GM21619 (cell line): ENCODE measurements at regions not wholly inside any gene's neighbourhood (a gene's known extent, or its start where the extent isn't known, plus 50 kb on each side); places are given as distances from the start of the nearest gene placed in this dataset.
A peak's percentile ranks its signal among the peaks of the same experiment; 100 is the strongest.

Experiments
- ATAC-seq: cut with Tn5 transposase; IDR thresholded peaks from one replicate; pipeline ENCODE4 v1.9.1; 2021; ENCODE audit not compliant: unreplicated experiment

DNA sequence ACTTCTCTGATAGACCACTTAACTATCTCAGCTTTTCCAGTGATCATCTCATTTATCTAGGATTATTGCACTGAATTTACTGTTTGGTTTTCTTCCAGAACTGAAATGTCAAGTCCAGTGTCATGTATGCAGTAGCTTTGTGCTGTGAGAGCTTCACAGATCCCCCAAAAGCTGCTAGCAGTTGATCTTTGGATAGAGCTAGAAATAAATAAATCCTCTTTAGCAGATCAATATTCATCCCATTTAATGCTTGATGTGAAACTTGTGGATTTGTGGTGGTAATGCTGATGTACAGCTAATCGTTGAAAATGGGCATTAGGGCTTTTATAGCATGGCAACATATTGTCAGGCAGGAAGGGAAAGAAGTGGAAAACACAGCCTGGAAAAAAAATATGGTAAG lies 509.6 kb upstream of the FAM241A start:
- ATAC-seq, result no peak

DNA sequence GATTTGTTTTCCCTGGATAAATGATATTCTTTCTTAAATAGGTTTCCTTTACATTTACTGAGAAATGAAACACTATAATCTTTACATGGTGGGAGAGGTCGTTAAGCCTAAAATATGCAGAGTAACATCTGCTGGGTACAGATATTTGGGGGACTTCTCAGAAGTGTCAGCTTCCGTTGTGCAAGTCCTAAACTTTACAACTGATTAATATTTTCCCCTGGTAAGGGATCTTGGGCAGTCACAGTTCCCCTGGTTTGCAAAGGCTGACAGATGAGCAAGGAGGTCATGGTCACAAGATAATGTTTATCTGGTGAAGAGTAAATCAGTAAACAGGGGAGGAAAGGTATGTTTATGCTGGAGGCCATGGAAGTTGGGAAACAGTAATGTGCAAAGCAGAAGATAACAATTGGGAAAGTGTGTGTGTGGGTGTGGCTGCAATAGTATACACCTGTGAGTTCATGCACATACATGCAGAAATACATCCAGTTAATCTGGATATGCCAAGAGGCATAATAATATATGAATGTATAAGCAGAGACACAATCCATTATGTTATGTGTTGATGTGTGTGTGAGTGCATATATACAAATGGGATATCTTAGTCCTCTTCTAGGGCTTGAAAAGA lies 508.2 kb upstream of the FAM241A start:
- ATAC-seq, result peak; percentile 55

DNA sequence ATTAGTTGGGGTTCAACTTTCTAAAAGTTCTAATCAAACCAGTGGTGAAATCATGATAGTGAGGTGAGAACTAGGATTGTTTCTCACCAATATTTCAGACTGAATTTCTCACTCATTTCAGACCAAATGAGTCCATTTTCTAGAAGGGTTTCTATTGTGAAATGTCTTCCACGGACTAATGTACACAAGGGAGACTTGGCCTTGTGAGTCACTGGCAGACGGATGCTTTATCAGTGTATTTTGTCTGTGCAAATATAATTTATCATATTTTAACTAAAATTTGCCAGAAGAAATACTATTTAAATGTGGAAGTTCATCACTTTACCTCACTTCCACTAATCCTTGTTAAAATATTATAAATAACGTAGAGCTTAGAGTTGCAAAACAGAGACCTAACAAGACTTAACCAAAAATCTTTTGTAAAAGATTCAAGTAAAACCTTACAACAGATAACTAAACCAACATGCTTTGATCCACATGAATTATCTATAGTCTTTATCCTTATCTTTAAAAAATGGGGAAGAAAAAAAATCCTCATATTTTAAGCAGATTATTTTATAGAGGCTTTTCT lies 506.0 kb upstream of the FAM241A start:
- no peak for ATAC-seq

DNA sequence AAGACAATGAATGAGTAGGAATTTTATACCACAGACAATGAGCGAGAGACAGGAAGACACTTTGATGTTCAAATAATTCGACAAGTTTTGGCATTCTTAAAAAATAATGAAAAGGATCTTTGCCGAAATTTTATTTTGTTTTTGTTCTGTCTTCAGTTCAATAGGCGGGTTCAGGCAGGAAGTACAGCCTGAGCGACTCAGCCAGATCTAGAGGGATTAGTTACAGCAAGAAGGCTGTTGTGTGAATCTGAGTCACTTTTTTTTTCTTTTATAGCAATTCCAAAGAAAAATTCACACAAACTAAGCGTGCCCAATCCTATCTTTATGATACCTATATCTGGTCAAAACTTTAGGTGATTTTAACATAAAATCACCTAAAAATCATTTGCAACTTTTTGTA lies 505.4 kb upstream of the FAM241A start:
- ATAC-seq, result no peak

DNA sequence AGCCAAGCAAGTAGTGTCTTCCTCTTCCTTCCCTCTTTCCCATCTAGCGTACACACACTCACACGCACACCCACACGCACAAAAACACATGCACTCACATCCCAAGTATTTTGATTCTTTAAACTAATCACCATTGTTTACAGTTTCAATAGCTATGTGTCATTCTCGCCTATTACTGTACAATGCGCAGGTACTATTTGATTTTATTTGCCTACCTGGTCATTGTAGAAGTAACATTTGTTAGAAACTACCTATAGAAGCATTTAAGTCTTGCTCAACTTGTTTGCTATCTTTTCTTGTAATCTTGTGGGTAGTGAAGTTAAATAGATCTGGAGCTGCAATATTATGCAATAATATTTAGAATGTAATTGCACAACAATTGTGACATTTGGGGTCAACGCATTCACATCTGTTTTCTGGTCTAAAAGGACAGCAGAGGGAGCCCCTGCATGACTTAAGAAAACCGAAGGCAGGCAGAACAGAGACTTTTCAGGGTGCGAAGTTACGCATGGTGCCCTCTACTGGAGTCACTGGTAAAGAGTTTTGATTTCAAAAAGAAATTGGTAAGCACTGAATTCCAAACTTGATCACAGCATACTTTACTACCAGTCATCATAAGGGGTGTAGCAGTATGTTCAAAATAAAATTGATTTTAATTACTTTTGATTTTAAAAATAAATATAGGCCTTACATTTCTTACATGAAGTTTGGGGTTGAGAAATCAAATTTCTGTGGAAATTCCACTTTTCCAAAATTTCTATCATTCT lies 503.3 kb upstream of the FAM241A start:
- peak; percentile 93 for ATAC-seq

DNA sequence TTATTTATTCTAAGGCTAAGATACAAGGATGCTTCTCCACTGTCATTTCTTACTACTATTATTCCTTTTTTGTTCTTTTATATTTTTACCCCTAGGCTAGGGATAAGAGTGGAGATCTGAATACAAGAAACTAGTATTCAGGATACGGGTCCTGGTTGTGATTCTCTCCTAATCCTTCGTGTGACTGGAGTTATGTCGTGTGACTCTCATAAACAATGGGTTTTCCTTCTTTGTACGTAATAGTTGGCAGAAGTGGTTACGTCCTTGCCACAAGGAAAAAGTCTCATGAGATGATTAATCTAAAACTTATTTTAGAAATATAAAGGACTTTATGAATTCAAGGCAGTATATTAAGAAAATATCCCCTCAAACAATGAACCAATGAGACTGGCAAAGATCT lies 497.2 kb upstream of the FAM241A start:
- no peak for ATAC-seq

DNA sequence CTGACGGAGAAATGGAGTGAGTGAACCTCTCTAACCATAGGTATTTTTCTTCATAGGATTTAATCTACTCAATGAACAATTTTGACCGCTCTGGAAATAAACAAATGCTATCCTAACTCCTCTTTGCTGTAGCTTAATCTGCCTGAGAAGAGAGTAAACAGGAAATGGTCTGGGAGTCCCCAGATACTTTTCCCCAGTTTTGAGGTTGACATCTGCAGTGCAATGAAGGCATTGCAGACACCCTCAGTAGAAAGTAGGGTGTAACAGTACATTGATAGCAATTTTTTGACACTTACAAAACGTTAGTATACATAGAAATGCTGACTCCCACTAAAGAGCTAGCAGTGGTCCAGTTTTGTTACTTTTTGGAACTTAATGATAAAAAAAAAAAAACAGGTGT lies 495.9 kb upstream of the FAM241A start:
- peak; percentile 73 for ATAC-seq

DNA sequence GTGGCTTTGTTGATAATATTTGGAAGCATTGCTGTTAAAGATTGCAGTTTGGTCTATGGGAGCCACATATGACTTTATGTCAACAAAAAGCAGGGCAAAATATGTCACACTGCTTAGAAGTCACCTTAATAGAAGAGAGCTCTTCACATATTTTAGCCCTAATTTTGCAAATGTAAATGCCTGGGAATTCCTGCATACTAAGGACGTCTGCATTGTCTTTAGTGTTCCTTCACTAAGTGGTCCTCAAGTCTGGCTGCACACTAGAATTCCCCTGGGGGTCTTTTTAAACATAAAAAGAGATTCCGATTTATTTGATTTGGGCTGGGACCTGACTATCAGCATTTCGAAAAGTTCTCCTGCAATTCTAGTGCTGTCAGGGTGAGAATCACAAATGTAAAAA lies 495.1 kb upstream of the FAM241A start:
- no peak for ATAC-seq

DNA sequence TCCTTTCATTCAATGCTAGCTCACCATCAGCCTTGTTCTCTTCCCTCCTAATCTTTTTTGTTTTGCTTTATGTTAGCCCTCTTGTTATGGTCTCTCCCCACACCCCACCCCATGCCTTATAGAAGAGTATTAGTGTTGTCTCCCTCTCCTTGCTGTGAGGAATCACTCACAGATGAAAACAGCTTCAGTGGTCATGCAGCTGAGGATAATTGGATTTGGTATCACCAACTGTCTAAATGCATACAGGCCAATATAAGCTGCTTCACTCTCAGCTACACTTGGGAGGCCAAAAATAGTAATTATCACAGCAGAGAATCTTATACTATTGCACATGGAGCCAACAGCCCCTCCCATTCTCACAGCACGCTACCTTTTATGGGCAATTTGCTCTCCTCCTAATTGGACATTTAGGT lies 494.6 kb upstream of the FAM241A start:
- no peak for ATAC-seq

DNA sequence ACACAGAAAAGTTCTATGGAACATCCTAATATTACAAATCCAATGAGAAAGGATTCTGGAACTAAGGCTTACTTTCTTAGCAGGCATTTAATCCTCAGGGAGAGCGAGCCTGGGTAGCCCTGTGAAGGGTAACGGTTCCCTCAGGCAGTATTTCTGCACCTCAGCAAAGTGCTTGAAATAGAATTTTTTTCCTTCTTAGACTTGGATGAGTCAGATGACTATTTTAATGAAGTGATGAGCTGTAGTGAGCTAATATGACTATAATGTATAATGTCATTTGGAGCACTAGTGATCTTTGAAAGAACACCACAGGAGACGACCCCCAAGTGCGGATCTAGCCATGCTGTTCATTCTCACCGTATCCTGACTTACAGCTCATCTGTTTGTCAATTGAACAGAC lies 493.0 kb upstream of the FAM241A start:
- no peak for ATAC-seq

DNA sequence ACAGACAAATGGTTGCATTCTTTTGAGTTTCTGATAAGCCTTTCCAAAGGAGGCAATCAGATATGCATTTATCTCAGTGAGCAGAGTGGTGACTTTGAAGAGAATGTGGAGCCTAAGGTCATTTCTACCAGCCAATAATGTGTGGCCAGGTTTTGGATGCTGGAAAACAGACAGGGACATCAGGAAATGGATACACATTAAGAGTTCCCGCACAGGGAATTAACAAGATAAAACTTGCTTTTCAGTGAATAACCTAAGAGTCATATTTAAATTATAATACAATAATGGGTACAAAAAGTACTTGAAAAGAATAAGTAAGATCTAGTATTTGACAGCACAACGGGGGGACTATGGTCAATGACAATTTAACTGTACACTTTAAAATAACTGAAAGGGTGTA lies 492.3 kb upstream of the FAM241A start:
- ATAC-seq, result no peak

DNA sequence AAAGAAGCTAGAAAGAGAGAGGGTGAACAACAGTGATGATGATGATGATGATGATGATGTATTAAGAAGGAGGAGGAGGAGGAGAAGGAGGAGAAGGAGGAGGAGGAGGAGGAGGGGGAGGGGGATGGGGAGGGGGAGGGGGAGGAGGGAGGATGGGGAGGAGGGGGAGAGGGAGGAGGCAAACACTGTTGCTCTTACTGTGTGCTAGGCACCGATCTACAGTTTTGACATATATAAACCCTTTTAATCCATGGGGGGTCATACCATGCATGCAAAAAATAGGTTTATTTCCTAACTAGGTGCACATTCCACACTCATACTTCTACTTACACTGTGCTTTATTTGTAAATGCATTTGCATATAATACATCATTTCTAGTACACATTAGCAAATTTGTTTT lies 482.8 kb upstream of the FAM241A start:
- ATAC-seq, result no peak

DNA sequence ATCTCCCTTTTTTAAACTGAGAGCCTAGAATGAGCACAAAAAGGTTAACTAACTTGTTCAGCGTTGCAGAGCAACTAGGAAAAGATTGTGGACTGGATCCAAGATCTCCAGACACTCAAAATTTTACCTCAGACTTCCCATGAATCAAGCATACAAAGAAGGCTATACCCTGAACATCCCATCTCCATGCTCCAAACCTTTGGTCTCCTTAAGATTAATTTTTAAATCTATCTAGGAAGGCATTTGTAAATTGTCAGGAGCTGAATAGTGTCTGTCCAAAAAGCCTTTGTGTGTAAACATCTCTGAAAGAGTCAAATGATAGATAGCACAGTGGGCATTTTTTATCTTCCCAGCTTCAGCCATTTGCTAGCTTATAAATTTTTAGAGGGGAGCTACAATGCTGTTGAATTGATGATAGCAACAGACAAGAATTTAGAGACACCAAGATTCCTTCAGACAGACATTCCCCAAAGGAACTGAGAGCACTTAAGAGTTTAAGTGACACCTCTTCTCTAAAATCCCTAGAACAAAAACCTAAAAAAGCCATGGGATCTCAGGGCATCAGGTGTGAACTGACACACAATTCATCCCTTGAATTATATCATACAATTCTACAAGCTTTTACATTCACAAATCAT lies 480.8 kb upstream of the FAM241A start:
- ATAC-seq, result no peak

DNA sequence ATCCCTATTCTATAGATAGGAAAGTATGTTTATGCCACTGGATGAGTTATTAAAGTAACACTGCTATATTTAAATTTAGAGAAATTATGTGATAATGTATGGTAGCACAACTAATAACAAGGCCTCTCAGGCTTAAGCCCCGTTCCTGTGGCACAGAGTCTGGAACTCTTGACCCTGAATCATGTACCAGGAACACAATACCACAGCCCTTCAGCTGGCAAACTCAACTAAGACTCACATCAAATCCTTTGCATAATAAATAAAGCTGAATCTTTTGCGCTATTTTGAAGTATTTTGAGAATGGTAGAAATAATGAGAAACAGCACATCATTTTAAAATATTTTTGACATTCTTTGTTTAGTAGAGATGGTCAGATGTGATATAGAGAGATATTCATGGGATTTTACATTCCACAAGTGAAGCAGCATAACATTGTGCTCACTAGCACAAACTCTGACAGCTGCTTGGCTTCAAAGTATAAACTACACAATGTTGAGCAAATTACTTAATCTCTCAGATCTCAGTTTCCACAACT lies 478.4 kb upstream of the FAM241A start:
- no peak for ATAC-seq

DNA sequence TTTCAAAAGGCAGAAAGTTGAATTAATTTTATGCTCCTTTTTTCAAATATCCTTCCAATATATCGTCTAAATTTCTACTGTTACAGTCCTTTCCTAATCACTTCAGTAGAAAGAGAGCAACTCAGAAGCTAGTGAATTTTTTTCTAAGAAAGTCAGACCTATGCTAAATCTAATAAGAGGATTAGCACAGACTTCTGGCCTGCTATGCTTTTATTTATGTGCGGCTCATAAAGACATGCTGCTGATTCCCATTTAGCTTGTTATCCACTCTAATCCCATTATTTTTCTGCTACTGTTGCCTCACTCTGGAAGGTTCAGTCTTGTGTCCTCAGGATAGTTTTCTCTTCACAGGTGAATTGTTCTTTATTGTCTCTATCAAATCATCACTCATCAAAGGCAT lies 473.5 kb upstream of the FAM241A start:
- no peak for ATAC-seq

DNA sequence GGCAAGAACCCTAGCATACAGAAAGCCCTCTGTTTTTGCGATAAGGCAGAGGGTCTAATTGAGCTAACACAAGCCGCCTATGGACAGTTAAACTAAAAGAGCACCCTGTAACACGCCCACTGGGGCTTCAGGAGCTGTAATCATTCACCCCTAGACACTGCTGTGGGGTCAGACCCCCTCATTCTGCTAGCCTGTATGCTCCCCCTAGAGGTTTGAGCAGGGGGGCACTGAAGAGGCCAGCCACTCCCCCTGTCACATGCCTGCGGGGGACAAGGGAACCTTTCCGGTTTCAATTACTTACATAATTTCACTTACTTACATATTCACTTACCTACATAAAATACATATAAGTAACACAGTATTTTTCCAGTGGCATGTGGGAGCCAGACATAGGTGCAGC lies 469.5 kb upstream of the FAM241A start:
- no peak for ATAC-seq

DNA sequence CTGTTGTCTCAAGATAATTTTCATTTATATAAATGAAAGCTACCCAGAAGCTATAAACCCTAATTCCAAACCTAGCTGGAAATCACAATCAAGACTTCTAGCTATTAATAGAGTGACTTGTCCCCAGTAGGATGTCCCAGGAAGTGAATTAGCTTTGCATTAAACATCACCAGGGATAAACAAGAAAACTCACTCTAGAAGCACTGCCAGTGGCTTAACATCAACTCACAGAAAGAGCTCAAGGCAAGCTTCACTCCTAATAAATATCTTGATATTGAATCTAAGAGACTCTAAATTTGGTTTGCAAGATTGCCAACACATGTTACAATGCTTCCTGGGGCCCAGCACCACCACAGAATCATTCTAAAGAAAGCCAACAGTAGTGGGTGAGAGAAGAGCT lies 468.7 kb upstream of the FAM241A start:
- no peak for ATAC-seq

DNA sequence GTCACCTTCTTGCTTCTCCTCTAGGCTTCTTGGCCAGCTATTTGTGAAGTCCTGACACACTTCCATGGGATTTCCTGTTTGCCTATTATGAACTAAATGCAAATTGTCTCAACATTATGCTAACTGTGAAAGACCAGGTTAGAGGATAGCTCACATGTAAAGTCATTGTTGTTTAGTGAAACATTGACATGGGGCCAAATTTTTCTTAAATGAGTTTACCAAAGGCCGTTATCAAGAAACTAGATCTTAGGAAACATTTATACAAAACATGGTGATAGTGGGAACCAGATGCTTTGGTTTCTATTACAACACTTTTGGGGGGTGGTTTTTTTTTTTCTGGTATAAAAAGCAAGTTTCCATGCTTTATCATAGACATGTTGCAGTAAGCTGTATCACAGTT lies 466.8 kb upstream of the FAM241A start:
- ATAC-seq, result no peak

DNA sequence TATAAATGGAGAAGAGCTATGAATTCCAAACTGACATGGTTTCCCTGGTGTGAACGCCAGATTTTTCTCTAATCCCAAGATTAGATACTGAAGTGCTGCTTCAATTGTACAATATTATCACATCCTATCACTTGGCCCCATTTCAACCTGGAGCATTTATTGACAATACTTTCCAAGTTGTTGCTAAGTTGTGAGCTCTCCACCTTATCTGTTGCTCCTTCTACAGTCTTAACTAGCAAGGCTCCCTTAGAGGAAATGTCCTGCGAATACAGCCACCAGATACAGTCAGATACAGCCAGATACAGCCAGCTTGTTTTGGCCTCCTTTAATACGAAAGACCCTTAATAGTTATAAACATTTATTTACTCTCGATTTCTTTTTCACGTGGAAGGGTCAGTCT lies 466.3 kb upstream of the FAM241A start:
- ATAC-seq, result no peak

DNA sequence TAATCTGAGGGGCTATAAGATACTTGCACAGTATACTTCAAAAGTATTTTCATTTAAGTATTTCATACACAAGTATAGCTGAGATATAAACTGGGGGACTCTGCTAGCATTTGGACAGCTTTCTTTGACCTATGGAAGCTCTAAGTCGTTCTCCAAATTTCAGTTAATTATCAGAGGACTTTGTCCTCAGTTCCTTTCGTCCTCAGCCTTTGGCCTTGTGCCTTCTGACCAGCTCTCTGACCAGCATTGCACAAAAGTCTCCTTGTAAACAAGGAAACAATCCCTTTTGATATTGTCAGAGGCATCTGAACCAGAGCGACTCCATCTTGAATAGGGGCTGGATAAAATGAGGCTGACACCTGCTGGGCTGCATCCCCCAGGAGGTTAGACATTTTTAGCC lies 464.0 kb upstream of the FAM241A start:
- ATAC-seq, result no peak

DNA sequence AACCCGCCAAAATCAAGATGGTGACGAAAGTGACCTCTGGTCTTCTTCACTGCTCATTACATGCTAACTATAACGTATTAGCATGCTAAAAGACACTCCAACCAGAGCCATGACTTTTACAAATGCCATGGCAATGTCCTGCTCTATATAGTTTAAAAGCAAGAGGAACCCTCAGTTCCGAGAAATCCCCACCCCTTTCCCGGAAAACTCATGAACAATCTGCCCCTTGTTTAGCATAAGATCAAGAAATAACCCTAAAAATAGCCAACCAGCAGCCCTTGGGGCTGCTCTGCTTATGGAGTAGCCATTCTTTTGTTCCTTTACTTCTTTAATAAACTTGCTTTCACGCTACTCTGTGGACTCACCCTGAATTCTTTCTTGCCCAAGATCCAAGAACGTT lies 463.5 kb upstream of the FAM241A start:
- no peak for ATAC-seq

DNA sequence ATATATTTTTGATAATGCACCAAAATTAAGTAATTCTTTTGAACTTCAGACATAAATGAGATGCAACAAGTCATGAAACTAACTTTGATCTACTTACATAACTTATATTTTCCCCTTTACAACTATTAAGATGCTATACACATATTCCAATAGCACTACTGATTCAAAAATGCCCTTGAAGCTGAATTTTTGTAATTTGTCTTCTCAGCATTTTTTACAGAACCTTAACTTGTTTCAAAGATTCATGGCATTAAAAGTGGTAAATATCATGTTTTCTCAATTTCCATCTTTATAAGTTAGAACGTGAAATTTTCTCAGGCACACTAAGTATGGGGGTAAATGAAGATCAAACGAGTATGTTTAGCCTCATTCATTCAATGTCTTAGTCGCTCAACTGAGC lies 460.0 kb upstream of the FAM241A start:
- no peak for ATAC-seq
